Stimulated activated CD8-positive, alpha-beta memory T cell treated with anti-CD3 and anti-CD28 coated beads, Interleukin-7, amount 100 ng/mL, for 24 hours (primary cell): ENCODE measurements at regions not wholly inside any gene's neighbourhood (a gene's known extent, or its start where the extent isn't known, plus 50 kb on each side); places are given as distances from the start of the nearest gene placed in this dataset.

Experiments used
- DNase-seq: peaks from one replicate; pipeline ENCODE4 v3.0.0-alpha.2; 2020; ENCODE audit warnings: low read depth

GRCh38 chr9:71179183-71179582, 57.8 kb upstream of the TRPM3 start:
- DNase-seq, result no peak

GRCh38 chr9:71177901-71178300, 56.5 kb upstream of the TRPM3 start:
- no peak for DNase-seq

DNA sequence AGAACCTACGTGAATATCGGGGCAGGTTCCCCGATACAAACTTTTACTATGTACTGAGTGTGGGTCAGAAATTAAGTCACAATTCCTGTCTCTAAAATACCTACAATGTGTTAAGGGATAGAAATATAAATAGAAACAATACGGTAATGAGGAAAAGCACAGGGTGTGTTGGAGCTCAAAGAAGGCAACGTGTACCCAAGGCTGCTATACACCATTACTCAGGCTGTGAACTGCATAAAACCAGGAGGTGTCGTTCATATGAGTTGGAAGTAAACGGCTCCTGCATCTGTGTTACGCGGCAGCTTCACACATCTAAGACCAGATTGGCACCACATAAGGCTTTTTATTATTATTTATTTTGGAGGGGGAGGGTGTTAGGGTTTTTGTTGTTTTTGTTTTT, 50.1 kb upstream of the TRPM3 start:
- no peak for DNase-seq
